ENCODE measurements at regions not wholly inside any gene's neighbourhood (a gene's known extent, or its start where the extent isn't known, plus 50 kb on each side); places are given as distances from the start of the nearest gene placed in this dataset.

DNA sequence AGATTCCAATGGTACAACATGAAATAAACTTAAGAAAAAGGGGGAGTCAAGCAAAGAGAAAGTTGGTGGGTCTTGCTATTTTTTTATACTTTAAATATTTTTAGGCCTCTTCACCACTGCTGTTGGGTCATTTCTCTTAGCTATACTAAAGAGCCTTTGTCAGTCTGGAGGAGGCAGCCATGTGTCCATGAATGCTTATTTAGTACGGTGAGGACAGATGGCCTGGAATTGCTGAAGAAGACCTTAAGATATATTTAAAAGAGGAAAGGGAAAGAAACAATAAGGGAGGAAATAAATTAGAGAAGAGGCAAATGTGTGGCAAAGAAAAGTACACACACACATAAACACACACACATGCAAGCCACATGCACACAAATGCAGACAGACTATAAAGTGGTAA lies 560.5 kb upstream of the MEF2C start:
- no peaks in the 10 kb centered on the region for H3K36me3 ChIP-seq
- no peaks in the 10 kb centered on the region for H3K27me3 ChIP-seq
- intact Hi-C loops (cut with DNase I) = no loop called here
- H3K4me1 ChIP-seq = no peaks in the 10 kb centered on the region
- ATAC-seq = no peak
- TF ChIP-seq, protein P1, sequence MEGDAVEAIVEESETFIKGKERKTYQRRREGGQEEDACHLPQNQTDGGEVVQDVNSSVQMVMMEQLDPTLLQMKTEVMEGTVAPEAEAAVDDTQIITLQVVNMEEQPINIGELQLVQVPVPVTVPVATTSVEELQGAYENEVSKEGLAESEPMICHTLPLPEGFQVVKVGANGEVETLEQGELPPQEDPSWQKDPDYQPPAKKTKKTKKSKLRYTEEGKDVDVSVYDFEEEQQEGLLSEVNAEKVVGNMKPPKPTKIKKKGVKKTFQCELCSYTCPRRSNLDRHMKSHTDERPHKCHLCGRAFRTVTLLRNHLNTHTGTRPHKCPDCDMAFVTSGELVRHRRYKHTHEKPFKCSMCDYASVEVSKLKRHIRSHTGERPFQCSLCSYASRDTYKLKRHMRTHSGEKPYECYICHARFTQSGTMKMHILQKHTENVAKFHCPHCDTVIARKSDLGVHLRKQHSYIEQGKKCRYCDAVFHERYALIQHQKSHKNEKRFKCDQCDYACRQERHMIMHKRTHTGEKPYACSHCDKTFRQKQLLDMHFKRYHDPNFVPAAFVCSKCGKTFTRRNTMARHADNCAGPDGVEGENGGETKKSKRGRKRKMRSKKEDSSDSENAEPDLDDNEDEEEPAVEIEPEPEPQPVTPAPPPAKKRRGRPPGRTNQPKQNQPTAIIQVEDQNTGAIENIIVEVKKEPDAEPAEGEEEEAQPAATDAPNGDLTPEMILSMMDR (IDR thresholded peaks at IDR 0.05) = no peak
- H3K4me3 ChIP-seq = no peak overlapping the region
- no peak overlapping the region for H3K27ac ChIP-seq
- DNase-seq = no peak
- no peaks in the 10 kb centered on the region for H3K9me3 ChIP-seq

DNA sequence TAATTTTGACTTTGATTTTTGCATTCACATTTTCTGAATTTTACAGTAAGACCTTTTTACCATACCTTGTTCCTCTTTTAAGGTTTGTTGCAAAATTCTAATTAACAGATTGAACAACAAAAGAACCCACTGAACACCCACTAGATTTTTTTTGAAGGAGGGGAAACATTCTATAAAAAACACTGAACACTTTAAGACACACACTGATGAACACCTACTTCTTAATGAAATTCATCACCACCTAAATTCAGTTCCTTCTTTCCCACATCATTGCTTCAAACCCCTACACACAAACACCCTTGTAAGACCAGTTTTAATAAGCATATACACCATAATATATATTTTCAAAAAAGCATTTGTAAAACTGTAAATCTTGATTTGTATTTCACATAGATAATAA lies 559.0 kb upstream of the MEF2C start:
- TF ChIP-seq, protein P1 (IDR thresholded peaks at IDR 0.05) = no peak
- Histone ChIP-seq H3K27me3 (no peaks in the 10 kb centered on the region), H3K36me3 (no peaks in the 10 kb centered on the region), H3K27ac (no peak overlapping the region), H3K9me3 (no peaks in the 10 kb centered on the region), H3K4me1 (no peaks in the 10 kb centered on the region), H3K4me3 (no peak overlapping the region)
- intact Hi-C loops (cut with DNase I) = no loop called here
- ATAC-seq = no peak
- DNase-seq = no peak

DNA sequence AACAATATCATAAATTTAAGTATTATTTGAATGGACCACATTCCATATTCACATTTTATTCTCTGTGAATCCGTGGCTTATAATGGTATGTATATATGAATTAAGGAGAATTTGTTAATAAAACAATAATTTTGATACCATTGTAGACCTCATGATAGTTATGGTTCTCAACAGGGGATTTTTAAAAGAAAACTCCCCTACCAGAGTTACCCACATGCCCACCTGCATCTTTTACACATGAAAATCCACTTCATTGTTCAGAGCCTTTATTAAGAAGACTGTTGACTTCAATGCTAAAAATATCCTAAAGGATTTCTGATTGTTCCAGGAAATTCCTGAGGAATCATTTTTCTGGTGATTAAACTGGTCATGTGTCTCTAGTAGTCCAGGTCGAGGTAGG lies 557.7 kb upstream of the MEF2C start:
- Histone ChIP-seq H3K36me3 (no peaks in the 10 kb centered on the region), H3K27ac (no peak overlapping the region), H3K9me3 (no peaks in the 10 kb centered on the region), H3K4me1 (no peaks in the 10 kb centered on the region), H3K27me3 (no peaks in the 10 kb centered on the region), H3K4me3 (no peak overlapping the region)
- ATAC-seq = no peak
- TF ChIP-seq, protein P1 (IDR thresholded peaks at IDR 0.05) = no peak
- DNase-seq = no peak
- intact Hi-C loops (cut with DNase I) = no loop called here

DNA sequence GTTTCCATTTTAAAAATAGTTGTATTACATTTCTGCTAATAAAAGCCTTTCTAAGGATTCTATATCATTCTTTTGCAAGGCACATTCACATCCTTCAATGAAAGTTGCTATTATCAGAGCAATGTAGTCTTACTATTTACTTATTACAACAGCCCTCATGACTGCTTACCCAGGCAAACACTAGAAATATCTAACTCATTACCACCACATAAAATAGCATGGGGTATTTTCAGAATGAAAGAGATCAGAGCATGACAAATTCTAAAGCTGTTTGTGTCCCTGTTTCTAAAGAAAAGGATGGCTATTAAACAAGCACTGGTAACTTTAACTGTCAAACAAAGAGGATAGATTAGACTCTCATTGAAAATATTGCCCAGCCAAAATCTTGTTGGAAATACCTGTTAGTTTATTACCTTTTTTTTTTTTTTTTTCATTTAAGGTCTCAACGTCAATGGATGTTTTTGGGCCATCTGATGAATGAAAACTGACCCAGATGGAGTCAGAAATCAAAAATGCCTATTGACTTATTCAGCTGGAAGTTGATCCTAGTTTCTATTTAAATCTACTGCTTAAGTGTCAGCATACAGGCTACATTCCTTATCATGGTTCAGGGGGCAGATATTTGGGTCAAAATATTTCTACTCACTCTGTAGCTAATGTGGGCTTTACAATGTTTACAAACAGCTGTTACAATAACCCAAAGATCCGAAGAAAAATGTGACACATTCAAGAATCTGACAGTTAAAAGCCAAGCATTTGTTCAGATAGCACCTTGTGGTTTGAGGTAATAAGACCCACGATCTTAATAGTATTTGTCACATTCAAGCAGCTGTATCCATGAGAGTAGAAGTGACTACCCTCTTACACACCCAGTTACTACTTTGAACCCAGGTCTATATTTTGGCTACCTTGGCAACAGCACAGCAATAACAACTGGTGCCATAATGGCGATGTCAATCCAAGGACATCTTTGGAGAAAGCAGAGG lies 554.8 kb upstream of the MEF2C start:
- H3K4me3 ChIP-seq = no peak overlapping the region
- H3K4me1 ChIP-seq = no peaks in the 10 kb centered on the region
- no peak overlapping the region for H3K27ac ChIP-seq
- intact Hi-C loops (cut with DNase I) = no loop called here
- ATAC-seq (peak; percentile 83), DNase-seq (no peak)
- H3K27me3 ChIP-seq = no peaks in the 10 kb centered on the region
- no peaks in the 10 kb centered on the region for H3K9me3 ChIP-seq
- H3K36me3 ChIP-seq = no peaks in the 10 kb centered on the region
- TF ChIP-seq, protein P1 (IDR thresholded peaks at IDR 0.05) = no peak

DNA sequence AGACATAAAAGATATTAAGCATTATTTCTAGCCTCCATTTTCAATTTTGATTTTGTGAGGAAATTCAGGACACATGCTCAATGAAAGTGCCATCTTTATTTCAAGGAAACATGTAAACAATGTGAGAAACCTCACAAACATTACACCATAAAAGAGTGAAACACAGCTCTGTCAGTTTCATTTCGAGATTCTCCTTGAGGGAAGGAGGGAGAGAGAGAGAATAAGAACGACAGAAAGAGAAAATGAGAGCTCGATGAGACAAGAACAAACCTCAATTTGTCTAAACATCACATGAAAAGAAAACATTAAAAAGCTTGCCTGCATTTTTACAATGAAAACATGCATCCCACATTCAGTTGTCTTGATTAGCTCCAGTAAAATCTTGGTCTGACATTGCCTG lies 553.5 kb upstream of the MEF2C start:
- H3K4me3 ChIP-seq = no peak overlapping the region
- DNase-seq (no peak), ATAC-seq (no peak)
- H3K9me3 ChIP-seq = no peaks in the 10 kb centered on the region
- no peak overlapping the region for H3K27ac ChIP-seq
- H3K4me1 ChIP-seq = no peaks in the 10 kb centered on the region
- intact Hi-C loops (cut with DNase I) = no loop called here
- H3K36me3 ChIP-seq = no peaks in the 10 kb centered on the region
- H3K27me3 ChIP-seq = no peaks in the 10 kb centered on the region
- TF ChIP-seq, protein P1 (IDR thresholded peaks at IDR 0.05) = no peak
